G401 (cell line): ENCODE measurements at regions not wholly inside any gene's neighbourhood (a gene's known extent, or its start where the extent isn't known, plus 50 kb on each side); places are given as distances from the start of the nearest gene placed in this dataset.

Source experiments
- DNase-seq: peaks from one replicate; pipeline ENCODE4 v3.0.0-alpha.2; 2015; ENCODE audit warnings: low spot score
- in situ Hi-C: cut with HindIII; loops from 2 replicates; pipeline ENCODE4 v1.10.0; 2016; ENCODE audit warnings: low sequenced_read_pairs, mixed read lengths

- in situ Hi-C loops: no loop called here
Observed at GRCh38 chr21:38175306-38175705, 81.5 kb upstream of the KCNJ15 start.

DNA sequence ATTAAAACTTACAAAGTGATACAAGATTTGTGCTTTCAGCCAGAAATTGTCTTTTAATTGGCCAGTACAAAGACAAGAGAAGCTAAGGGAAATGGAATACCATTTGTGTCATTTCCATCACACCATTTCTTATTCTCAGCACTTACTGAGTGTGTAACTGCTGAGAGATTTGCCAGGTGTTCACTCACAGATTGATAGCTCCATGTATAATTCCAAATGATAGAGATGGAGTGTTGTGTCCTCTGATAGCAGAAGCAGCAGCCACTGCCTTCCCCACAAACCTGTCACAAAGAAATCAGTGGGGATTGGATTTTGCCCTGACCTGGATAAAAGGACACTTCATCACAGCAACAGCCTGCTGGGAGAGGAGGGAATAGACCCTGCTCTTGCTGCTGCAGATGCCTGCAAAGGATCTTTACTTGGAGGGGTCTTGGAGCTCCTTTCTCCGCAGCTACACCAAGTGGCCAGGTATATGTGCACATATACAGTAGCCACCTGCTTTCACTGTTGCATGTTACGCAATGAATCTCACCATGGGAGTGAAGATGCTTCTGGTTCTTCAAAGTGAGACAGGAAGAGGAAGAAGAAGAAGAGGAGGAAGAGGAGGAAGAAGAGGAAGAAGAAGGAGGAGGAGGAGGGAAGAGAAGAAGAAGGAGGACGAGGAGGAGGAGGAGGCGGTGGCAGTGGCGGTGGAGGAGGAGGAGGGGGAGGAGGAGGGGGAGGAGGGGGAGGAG lies 78.7 kb upstream of the KCNJ15 start:
- in situ Hi-C loops: no loop called here
- no peak for DNase-seq

More at GRCh38 chr21:38175306-38175705, 81.5 kb upstream of the KCNJ15 start:
- no peak for DNase-seq

GRCh38 chr21:38178653-38179470 lies 77.9 kb upstream of the KCNJ15 start:
- no peak for DNase-seq
- in situ Hi-C loops: no loop called here

DNA sequence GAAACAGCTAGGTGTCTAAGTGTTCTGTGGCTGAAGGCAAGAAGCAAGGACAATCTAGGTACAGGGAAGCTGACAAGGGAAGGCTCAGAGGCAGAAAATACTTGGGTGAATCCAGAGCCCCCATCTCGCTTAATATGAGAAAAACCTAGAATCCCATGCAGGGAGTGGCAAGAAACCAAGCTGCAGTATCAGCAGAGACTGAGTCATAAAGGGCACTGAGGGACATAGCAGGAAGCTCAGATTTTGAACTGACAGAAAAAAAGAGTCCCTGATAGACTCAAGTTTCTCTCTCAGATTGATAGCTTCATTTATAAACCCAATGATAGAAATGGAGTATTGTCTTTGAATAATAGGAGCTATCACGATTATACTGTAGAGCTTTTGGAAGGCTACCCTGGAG lies 77.3 kb upstream of the KCNJ15 start:
- DNase-seq: no peak
- in situ Hi-C loops: no loop called here

- in situ Hi-C loops: no loop called here
- no peak for DNase-seq
Observed at GRCh38 chr21:38181096-38181495, 75.7 kb upstream of the KCNJ15 start.

GRCh38 chr21:38182370-38182985 lies 74.3 kb upstream of the KCNJ15 start:
- in situ Hi-C loops: no loop called here
- no peak for DNase-seq

DNA sequence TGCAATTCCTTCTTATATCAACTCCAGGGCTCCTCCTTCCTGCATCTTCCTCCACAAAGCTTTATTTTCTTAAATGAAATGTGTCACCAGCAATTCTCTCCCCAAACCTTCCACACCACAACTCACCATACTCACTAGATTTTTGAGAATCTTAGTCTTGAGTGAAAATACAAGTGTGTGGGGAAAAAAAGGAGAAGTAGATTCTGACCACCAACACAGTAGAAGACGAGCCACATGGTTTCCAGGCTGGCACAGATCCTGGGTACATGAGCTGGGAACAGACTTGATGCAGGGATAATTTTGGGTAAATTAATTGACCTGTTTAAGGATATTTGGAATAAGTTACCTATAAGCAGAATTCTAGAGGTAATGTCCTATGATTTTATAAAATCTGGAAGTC lies 72.8 kb upstream of the KCNJ15 start:
- no peak for DNase-seq
- in situ Hi-C loops: no loop called here

DNA sequence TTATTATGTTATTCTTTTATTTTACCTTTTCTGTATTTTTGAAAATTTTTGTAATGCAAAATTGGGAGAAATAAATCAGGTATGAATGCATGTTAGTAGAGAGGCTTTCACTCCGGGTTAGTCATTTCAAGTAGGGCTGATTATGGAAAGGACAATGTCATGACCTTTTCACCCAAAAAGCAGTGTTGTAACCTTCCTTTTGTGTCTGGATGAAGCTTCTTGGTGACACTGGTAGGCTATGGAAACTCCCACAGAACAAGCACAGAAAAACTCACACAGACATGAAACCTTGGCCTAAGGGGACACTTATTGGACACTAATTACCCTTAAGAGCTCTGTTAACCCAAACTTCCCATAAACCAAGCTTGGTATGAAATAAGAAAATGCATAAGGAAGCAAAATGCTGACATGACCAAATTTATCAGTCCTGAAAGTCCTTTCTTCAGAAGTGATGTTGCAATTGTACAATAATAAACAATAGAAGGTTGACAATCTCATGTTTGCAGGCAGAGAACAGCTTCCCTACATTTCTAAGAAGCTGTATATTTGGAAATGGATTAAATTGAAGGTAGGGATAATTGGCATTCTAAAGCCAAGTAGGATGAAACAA lies 70.0 kb upstream of the KCNJ15 start:
- in situ Hi-C loops: no loop called here
- DNase-seq: no peak

- no peak for DNase-seq
- in situ Hi-C loops: no loop called here
Observed at GRCh38 chr21:38188037-38188436, 68.8 kb upstream of the KCNJ15 start.

DNA sequence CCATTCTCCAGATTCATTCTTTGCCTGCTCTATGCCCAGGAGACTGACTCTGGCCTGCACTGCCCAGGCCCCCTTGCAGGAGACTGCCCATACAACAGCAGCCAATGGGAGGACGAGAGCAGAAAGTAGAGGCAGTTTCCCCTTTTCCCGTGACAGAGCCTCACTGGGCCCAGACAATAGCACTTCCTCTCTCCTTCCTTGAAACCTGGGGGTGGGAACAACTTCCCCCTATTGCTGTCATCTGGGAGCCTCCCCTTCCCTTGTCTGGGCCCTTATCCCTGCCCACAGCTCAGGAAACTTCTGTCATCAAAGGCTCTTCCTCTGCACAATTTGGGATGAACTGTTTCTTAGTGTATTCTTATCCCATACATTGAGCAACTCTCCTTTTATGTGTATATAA lies 60.8 kb upstream of the KCNJ15 start:
- in situ Hi-C loops: no loop called here
- no peak for DNase-seq

DNA sequence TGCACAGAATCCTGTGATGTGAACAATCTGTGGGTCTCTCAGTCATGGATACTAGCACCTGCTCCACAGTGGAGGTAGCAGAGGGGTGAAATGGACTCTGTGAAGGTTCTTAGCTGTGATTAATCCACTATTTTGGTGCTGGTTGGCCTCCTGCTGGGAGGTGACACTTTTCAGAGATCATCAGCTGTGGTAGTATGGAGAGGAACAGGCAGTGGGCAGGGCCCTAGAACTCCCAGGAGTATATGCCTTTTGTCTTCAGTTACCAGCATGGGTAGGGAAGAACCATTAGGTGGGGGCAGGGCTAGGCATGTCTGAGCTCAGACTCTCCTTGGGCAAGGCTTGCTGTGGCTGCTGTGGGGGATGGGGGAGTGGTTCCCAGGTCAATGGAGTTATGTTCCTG lies 54.0 kb upstream of the KCNJ15 start:
- in situ Hi-C loops: no loop called here
- no peak for DNase-seq

DNA sequence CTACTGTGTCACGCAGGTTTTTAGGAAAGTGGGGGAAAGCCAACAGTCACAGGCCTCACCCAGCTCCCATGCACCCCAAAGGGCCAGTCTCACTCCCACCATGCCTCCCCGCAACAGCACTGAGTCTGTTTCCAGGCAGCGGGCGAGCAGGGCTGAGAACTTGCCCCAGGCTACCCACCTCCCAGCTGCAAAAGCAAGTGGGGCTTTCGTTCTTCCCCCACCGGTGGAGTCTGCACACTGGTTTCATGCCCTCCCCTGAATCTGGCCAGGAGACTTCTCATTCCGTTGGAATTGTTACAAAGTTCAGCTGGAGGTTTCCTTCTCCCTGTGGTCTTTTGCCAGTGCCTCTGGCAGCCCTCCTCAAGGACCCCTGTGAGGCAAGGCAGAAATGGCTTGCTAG lies 53.6 kb upstream of the KCNJ15 start:
- DNase-seq: no peak
- in situ Hi-C loops: no loop called here

- in situ Hi-C loops: no loop called here
- DNase-seq: no peak
Observed at GRCh38 chr21:38205940-38206339, 50.9 kb upstream of the KCNJ15 start.

GRCh38 chr21:38206646-38207045 lies 50.1 kb upstream of the KCNJ15 start:
- no peak for DNase-seq
- in situ Hi-C loops: no loop called here
